Hepatic stellate cell (primary cell): ENCODE measurements at regions not wholly inside any gene's neighbourhood (a gene's known extent, or its start where the extent isn't known, plus 50 kb on each side); places are given as distances from the start of the nearest gene placed in this dataset.

Experiments used
- DNase-seq: peaks from one replicate; pipeline ENCODE4 v3.0.0; 2011; ENCODE audit warnings: low spot score

- no peak for DNase-seq
Measured at GRCh38 chrX:20861113-20861512, 513.1 kb upstream of the CNKSR2 start.

GRCh38 chrX:20857746-20858145, 516.5 kb upstream of the CNKSR2 start:
- no peak for DNase-seq

GRCh38 chrX:20838477-20838876, 535.7 kb upstream of the CNKSR2 start:
- DNase-seq = no peak

- no peak for DNase-seq
Measured at GRCh38 chrX:20829665-20830491, 544.3 kb upstream of the CNKSR2 start.

- no peak for DNase-seq
Measured at GRCh38 chrX:20825984-20826383, 548.2 kb upstream of the CNKSR2 start.

GRCh38 chrX:20803971-20804370, 537.3 kb upstream of the RPS6KA3 start:
- no peak for DNase-seq

- no peak for DNase-seq
Measured at GRCh38 chrX:20802036-20802435, 535.3 kb upstream of the RPS6KA3 start.

- DNase-seq = no peak
Measured at GRCh38 chrX:20796450-20796849, 529.7 kb upstream of the RPS6KA3 start.

- no peak for DNase-seq
Measured at GRCh38 chrX:20789103-20789502, 522.4 kb upstream of the RPS6KA3 start.

GRCh38 chrX:20767346-20767745, 500.6 kb upstream of the RPS6KA3 start:
- DNase-seq = no peak

- DNase-seq = no peak
Measured at GRCh38 chrX:20756585-20756984, 489.9 kb upstream of the RPS6KA3 start.

- DNase-seq = no peak
Measured at GRCh38 chrX:20753076-20753475, 486.4 kb upstream of the RPS6KA3 start.

- no peak for DNase-seq
Measured at GRCh38 chrX:20746690-20747089, 480.0 kb upstream of the RPS6KA3 start.

GRCh38 chrX:20743046-20743445, 476.3 kb upstream of the RPS6KA3 start:
- DNase-seq = no peak

GRCh38 chrX:20742106-20742505, 475.4 kb upstream of the RPS6KA3 start:
- no peak for DNase-seq

- no peak for DNase-seq
Measured at GRCh38 chrX:20740443-20740842, 473.7 kb upstream of the RPS6KA3 start.

GRCh38 chrX:20739038-20739745, 472.5 kb upstream of the RPS6KA3 start:
- no peak for DNase-seq

GRCh38 chrX:20729416-20729815, 462.7 kb upstream of the RPS6KA3 start:
- DNase-seq = no peak

- DNase-seq = no peak
Measured at GRCh38 chrX:20727447-20727846, 460.7 kb upstream of the RPS6KA3 start.

- DNase-seq = no peak
Measured at GRCh38 chrX:20720954-20721626, 454.4 kb upstream of the RPS6KA3 start.

GRCh38 chrX:20718592-20719380, 452.1 kb upstream of the RPS6KA3 start:
- DNase-seq = no peak

- no peak for DNase-seq
Measured at GRCh38 chrX:20715176-20715575, 448.5 kb upstream of the RPS6KA3 start.
